ENCODE measurements at regions not wholly inside any gene's neighbourhood (a gene's known extent, or its start where the extent isn't known, plus 50 kb on each side); places are given as distances from the start of the nearest gene placed in this dataset.

GRCh38 chr3:137121704-137122314 lies 164.0 kb downstream of the IL20RB start (continued):
- TF ChIP-seq ZNF512B (CRISPR knock-in tag; IDR thresholded peaks at IDR 0.05; ENCODE audit: borderline replicate concordance) = no peak
- TF ChIP-seq SRY (CRISPR knock-in tag; IDR thresholded peaks at IDR 0.05) = no peak
- no peak for TF ChIP-seq ZUFSP (CRISPR knock-in tag; IDR thresholded peaks at IDR 0.05; ENCODE audit: borderline replicate concordance)
- TF ChIP-seq ZNF503 (CRISPR knock-in tag; IDR thresholded peaks at IDR 0.05) = no peak
- no peak for TF ChIP-seq ZNF605 (CRISPR knock-in tag; IDR thresholded peaks at IDR 0.05)
- TF ChIP-seq ZNF556 (CRISPR knock-in tag; IDR thresholded peaks at IDR 0.05; ENCODE audit: borderline replicate concordance) = no peak
- no peak for TF ChIP-seq ZNF136 (CRISPR knock-in tag; IDR thresholded peaks at IDR 0.05; ENCODE audit: low read depth)
- TF ChIP-seq ZNF75D (CRISPR knock-in tag; IDR thresholded peaks at IDR 0.05; ENCODE audit: borderline replicate concordance) = no peak
- no peak for TF ChIP-seq MBNL3 (CRISPR knock-in tag; conservative IDR thresholded peaks at IDR 0.05)
- TF ChIP-seq SPEN (CRISPR knock-in tag; IDR thresholded peaks at IDR 0.05; ENCODE audit: low read depth) = no peak
- no peak for TF ChIP-seq ZNF709 (CRISPR knock-in tag; IDR thresholded peaks at IDR 0.05)
- no peak for TF ChIP-seq CERS6 (CRISPR knock-in tag; IDR thresholded peaks at IDR 0.05)
- TF ChIP-seq ZHX1 (CRISPR knock-in tag; IDR thresholded peaks at IDR 0.05; ENCODE audit: low read depth) = no peak
- TF ChIP-seq NFIC (IDR thresholded peaks at IDR 0.05; ENCODE audit: low read length) = no peak
- no peak for TF ChIP-seq GZF1 (CRISPR knock-in tag; IDR thresholded peaks at IDR 0.05)
- TF ChIP-seq HNRNPUL1 (IDR thresholded peaks at IDR 0.05; ENCODE audit: low read depth, low read length) = no peak
- TF ChIP-seq ETV5 (CRISPR knock-in tag; IDR thresholded peaks at IDR 0.05; ENCODE audit: borderline replicate concordance) = no peak
- TF ChIP-seq ATM (IDR thresholded peaks at IDR 0.05; ENCODE audit: borderline replicate concordance) = no peak
- TF ChIP-seq ZSCAN30 (CRISPR knock-in tag; IDR thresholded peaks at IDR 0.05) = no peak
- no peak for TF ChIP-seq ZNF747 (CRISPR knock-in tag; IDR thresholded peaks at IDR 0.05; ENCODE audit: borderline replicate concordance)
- TF ChIP-seq SP5 (CRISPR knock-in tag; IDR thresholded peaks at IDR 0.05; ENCODE audit: borderline replicate concordance, low read depth) = no peak

All from HepG2 (cell line).